DND-41 (cell line): ENCODE measurements at regions not wholly inside any gene's neighbourhood (a gene's known extent, or its start where the extent isn't known, plus 50 kb on each side); places are given as distances from the start of the nearest gene placed in this dataset.

ENCODE experiments used
- ATAC-seq: fragments of 200-7000 bp; cut with Tn5 transposase; 3 replicates; pipeline ENCODE4 v1.9.1; 2021; ENCODE audit warnings: low read depth; ENCODE audit not compliant: insufficient read depth
- DNase-seq: peaks from one replicate; pipeline ENCODE4 v3.0.0-alpha.2; 2020
- H2AFZ ChIP-seq: 2 replicates; pipeline ENCODE4 v1.6.0; 2012; ENCODE audit warnings: low read depth, low read length
- H3K27ac ChIP-seq: 2 replicates; pipeline ENCODE4 v1.5.1; 2012; ENCODE audit warnings: low read length, inconsistent platforms
- H3K27me3 ChIP-seq: fragments of 200-600 bp; sonication (generic); 2 replicates; pipeline ENCODE4 v1.6.0; 2012; ENCODE audit warnings: low read length, mild to moderate bottlenecking, inconsistent platforms; ENCODE audit not compliant: insufficient read depth, poor library complexity
- H3K36me3 ChIP-seq: 2 replicates; pipeline ENCODE4 v1.5.1; 2012; ENCODE audit warnings: low read length, inconsistent platforms; ENCODE audit not compliant: insufficient read depth
- H3K4me1 ChIP-seq: 2 replicates; pipeline ENCODE4 v1.5.1; 2012; ENCODE audit warnings: mild to moderate bottlenecking, low read length; ENCODE audit not compliant: insufficient read depth
- H3K4me2 ChIP-seq: 2 replicates; pipeline ENCODE4 v1.6.0; 2012; ENCODE audit warnings: mild to moderate bottlenecking, moderate library complexity, low read length, inconsistent platforms; ENCODE audit not compliant: insufficient read depth
- H3K4me3 ChIP-seq, 2 experiments: fragments of 200-600 bp in 1 of 2; shearing (Covaris generic) in 1 of 2; 2 replicates each; pipeline ENCODE4 v1.5.1; 2012 to 2016; ENCODE audit warnings: inconsistent platforms in 2 of 2, low read length in 2 of 2, mild to moderate bottlenecking in 2 of 2, low read depth in 1 of 2, moderate library complexity in 1 of 2
- H3K79me2 ChIP-seq: 2 replicates; pipeline ENCODE4 v1.6.0; 2012; ENCODE audit warnings: low read length, inconsistent platforms; ENCODE audit not compliant: insufficient read depth
- H3K9ac ChIP-seq: 2 replicates; pipeline ENCODE4 v1.6.0; 2012; ENCODE audit warnings: low read depth, mild to moderate bottlenecking, inconsistent platforms, low read length, moderate library complexity
- H3K9me3 ChIP-seq: 2 replicates; pipeline ENCODE4 v1.5.1; 2012; ENCODE audit warnings: low read length, moderate library complexity, mild to moderate bottlenecking, inconsistent platforms; ENCODE audit not compliant: insufficient read depth, severe bottlenecking
- H4K20me1 ChIP-seq: 2 replicates; pipeline ENCODE4 v1.6.0; 2012; ENCODE audit warnings: low read length; ENCODE audit not compliant: insufficient read depth
- CTCF ChIP-seq: IDR thresholded peaks from 2 replicates; pipeline ENCODE4 v1.5.1; 2012; ENCODE audit warnings: borderline replicate concordance, low read length, moderate library complexity, mild to moderate bottlenecking; ENCODE audit not compliant: poor library complexity, severe bottlenecking; ENCODE audit errors: extremely low read depth
- EZH2 ChIP-seq: IDR thresholded peaks from 3 replicates; pipeline ENCODE4 v1.6.1; 2012; ENCODE audit warnings: borderline replicate concordance, low read depth, mild to moderate bottlenecking, moderate library complexity, low read length, inconsistent platforms; ENCODE audit not compliant: severe bottlenecking

GRCh38 chr4:3676196-3676595, 90.0 kb upstream of the ADRA2C start:
- Histone ChIP-seq H3K4me2 (no peak overlapping the region), H3K36me3 (no peaks in the 10 kb centered on the region), H3K9ac (no peak overlapping the region), H3K79me2 (no peaks in the 10 kb centered on the region), H3K4me1 (no peaks in the 10 kb centered on the region), H3K4me3 (no peak overlapping the region), H4K20me1 (peaks cover 2% of the 10 kb centered on the region; the same call in 1 of the 2 replicates), H3K27me3 (peaks cover 4% of the 10 kb centered on the region), H3K9me3 (no peaks in the 10 kb centered on the region), H2AFZ (no peak overlapping the region), H3K27ac (no peak overlapping the region)
- DNase-seq: no peak
- ATAC-seq: no peak
- TF ChIP-seq CTCF (no peak), EZH2 (no peak)

- H3K4me1 ChIP-seq: no peaks in the 10 kb centered on the region
- peaks cover 4% of the 10 kb centered on the region for H3K27me3 ChIP-seq
- no peak overlapping the region for H3K27ac ChIP-seq
- H3K4me3 ChIP-seq: no peak overlapping the region
- TF ChIP-seq EZH2 (no peak), CTCF (no peak)
- H3K36me3 ChIP-seq: no peaks in the 10 kb centered on the region
- no peaks in the 10 kb centered on the region for H3K79me2 ChIP-seq
- DNase-seq: no peak
- no peak for ATAC-seq
- no peak overlapping the region for H3K4me2 ChIP-seq
- no peaks in the 10 kb centered on the region for H3K9me3 ChIP-seq
- no peak overlapping the region for H3K9ac ChIP-seq
- H4K20me1 ChIP-seq: peaks cover 2% of the 10 kb centered on the region; the same call in 1 of the 2 replicates
- no peak overlapping the region for H2AFZ ChIP-seq
These were observed 90.7 kb upstream of the ADRA2C start for GRCh38 chr4:3675251-3676115.

GRCh38 chr4:3674479-3674851, 91.7 kb upstream of the ADRA2C start:
- H3K27me3 ChIP-seq: peaks cover 4% of the 10 kb centered on the region
- no peaks in the 10 kb centered on the region for H3K36me3 ChIP-seq
- ATAC-seq: no peak
- no peak overlapping the region for H2AFZ ChIP-seq
- DNase-seq: no peak
- H3K27ac ChIP-seq: no peak overlapping the region
- no peaks in the 10 kb centered on the region for H3K9me3 ChIP-seq
- TF ChIP-seq CTCF: no peak
- TF ChIP-seq EZH2: no peak
- no peak overlapping the region for H3K4me2 ChIP-seq
- no peak overlapping the region for H3K4me3 ChIP-seq
- no peak overlapping the region for H3K9ac ChIP-seq
- no peaks in the 10 kb centered on the region for H3K4me1 ChIP-seq
- H3K79me2 ChIP-seq: no peaks in the 10 kb centered on the region
- peaks cover 2% of the 10 kb centered on the region; the same call in 1 of the 2 replicates for H4K20me1 ChIP-seq
